ENCODE measurements at regions not wholly inside any gene's neighbourhood (a gene's known extent, or its start where the extent isn't known, plus 50 kb on each side); places are given as distances from the start of the nearest gene placed in this dataset.

DNA sequence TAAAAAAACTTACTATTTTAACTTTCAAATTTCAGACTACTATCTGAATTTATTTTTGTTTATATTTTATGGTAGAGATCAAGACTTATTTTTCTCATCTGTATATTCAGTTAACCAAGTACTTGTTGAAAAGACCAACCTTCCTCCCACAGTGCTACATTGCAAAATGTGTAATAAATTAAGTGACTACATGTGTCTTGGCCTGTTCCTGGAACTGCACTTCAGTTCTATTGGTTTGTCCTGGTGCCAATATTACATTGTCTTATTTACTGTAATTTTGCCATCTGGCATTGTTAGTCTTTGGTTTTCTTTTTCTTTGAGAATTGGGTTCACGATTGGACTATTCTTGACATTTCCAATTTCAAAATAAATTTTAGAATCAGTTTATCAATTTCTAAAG, 138.4 kb upstream of the KCNMB2 start:
- DNase-seq = no peak

DNA sequence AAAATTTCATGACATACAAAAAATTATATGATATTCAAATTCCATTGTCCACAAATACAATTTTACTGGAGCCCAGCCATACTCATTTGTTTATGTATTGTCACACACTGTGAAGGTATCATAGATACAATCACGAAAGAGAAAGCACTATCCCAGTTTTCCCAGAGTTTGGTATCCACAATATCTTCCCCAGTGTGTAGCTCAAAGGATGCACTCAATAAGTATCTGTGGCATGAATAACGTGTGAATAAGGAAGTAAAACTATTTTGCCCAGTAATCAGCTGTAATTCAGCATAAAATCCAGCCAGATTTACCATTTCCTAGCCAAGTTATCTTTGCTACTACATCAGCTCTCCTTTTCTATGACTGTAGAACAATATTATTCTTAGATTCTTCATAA, 131.3 kb upstream of the KCNMB2 start:
- no peak for DNase-seq

DNA sequence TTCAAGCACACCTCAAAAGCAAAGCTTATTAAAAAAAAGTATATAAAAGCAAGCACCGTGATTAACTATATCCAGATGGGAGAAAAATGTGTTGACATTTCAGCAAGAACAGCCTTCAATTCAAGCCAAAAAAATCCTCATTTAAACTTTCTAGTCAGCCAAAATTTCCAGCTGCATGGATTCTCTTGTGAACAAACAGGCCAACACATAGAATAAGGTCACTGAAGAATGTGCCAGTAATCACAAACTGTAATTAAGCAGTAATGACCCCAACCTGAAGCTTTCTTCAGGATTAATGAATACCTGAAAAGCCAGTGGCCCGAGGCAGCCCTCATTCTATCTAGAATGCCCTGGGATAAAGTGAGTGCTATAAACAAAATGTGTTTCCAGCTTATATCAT, 130.7 kb upstream of the KCNMB2 start:
- no peak for DNase-seq

DNA sequence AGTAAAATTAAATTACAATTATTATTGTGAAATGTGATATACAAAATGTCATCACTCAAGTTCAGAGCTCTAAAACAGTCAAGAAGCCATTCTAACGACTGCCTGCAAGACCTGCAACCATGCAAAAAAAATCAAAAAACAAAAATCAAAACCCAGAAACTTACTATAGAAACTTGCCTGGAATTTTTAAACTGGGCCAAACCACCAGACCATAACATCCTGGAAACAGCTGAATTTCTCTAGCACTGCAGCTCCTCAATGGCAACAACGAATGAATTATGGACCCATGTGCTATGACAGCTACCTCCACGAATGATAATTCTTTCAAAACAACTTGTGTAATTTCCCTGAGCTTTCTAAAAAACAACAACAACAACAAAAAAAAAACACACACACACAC, 130.0 kb upstream of the KCNMB2 start:
- DNase-seq = no peak

DNA sequence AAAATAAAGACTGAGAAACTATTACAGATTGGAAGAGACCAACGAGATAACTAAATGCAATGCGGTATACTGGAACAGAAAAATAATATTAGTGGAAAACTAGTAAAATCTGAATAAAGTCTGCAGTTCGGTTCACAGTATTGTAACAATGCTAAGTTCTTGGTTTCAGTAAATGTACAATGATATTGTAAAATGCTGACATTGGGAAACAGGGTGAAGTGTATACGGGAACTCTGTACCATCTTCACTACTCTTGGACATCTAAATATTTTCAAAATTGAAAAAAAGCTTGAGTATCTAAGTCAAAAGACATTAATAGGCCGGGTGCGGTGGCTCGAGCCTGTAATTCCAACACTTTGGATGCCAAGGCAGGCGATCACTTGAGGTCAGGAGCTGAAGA, 120.9 kb upstream of the KCNMB2 start:
- DNase-seq = no peak

DNA sequence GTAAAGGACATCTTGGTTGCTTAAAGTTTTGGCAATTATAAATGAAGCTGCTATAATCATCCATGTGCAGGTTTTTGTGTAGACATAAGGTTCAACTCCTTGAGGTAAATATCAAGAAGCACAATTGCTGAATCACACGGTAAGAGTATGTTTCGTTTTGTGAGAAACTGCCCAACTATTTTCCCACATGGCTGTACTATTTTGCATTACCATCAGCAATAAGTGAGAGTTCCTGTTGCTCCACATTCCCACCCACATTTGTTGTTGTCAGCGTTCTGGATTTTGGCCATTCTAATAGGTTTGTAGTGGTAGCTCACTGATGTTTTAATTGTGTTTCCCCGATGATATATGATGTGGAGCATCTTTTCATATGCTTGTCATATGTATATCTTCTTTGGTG, 118.5 kb upstream of the KCNMB2 start:
- no peak for DNase-seq

DNA sequence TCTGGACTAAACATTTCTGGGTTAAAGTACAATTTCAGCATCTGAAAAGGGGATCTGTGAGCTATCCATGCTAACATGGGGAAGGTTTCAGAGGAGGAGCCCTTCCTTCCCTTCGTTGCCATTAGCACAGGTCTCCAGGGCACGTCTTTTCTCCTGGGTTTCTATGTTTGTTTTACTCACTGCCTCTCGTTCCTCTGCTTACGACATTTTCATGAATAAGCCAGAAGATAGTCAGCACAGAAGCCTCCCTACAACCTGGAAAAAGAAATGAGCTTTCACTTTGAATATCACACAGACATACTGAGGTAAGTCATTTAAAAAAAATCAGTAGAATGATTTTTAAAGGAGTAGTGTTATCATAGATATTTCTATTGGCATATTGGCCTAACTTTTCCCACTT, 117.2 kb upstream of the KCNMB2 start:
- DNase-seq = no peak

DNA sequence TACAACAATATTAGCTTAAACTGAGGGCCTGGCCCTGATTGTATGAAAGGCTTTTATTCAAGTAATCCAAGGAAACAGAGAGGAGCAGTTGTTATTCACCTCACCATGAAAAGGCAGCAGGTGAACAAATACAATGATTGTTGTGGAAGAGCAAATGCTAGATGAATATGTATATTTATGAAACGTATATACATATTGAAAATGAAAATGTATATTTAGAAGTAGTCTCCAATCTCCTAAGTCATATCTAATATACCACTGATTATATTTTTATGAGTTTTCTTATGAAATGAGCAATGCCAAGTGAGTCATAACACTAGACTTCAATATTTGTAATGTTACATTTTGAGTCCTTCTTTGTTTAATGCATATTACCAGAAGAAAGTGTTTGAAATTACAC, 116.2 kb upstream of the KCNMB2 start:
- DNase-seq = no peak

DNA sequence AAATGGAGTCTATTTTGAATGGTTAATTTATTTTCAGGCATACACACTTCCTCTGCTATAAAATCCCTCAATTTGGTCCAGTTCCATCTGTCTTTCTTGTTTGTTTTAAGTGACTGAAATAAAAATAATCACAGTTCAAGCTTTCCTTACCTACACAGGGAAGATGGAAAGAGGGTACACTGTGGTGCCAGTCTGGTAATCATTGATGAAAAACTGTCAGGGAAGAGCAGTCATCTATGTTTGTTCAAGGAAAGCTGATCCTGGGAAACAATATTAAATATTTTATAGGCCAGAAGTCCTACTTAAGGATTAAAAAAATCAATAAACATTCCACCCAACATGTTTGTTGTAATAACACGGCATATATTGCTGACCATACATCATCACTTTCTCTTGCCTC, 115.2 kb upstream of the KCNMB2 start:
- no peak for DNase-seq

DNA sequence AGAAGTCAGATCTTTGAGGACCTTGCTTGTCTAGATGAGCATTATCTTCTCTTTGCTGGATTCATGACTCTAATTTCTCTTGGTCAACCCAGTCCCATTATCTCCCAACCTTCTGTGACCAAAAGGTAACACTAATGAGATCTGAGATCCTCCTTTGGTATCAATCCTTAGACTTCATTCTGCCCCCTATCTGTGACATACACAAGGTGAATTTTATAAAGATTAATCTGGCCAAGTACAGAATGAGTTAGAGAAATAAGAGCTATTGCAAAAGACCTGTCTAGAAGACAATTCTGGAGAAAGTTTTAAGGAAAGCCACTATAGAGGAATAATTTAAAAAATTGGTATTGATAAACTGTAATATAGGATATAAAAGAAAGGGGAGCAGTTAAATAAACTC, 113.8 kb upstream of the KCNMB2 start:
- no peak for DNase-seq

DNA sequence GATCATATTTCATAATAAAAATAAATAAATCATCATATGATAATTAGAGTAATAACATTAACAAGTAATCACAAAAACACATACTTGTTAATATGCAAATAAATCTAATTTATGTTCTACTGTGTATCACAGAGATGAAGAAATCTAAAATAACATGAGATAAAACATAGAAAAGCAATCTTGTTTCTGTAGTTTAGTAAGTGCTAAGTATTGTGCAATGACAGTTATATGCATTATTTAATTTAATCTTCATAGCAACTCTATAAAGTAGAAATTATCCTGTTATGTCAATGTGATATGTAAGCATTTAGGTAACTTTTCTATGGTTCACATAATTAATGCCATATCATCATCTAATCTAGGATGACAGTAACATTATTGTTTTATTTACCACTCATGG, 108.2 kb upstream of the KCNMB2 start:
- no peak for DNase-seq

DNA sequence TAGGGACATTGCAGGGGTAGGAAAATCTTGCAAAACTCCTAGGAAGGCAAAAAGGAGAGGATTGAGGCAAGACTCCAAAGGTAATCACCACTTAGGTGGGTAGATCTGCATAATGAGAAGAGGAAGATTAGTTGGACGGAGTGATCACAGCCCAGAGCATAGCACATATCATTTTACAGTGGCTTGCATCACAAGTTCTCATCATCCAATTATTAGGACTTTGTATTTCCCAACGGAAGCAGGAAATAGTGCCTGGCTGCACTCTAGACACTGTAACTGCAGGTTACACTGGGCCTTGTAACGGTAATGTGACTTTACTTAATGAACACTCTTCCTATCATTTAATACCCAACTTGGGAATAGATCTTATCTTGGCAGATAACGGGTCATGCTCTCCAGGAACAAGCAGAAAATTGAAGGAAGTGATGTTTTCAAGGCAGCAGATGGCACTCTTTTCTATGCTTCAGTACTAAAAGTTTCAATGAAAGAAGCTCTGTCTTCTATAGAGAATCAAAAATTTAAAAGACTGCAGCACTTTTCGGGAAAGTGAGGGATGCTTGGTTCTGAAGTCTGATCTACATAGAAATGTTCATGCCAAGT, 101.9 kb upstream of the KCNMB2 start:
- no peak for DNase-seq

DNA sequence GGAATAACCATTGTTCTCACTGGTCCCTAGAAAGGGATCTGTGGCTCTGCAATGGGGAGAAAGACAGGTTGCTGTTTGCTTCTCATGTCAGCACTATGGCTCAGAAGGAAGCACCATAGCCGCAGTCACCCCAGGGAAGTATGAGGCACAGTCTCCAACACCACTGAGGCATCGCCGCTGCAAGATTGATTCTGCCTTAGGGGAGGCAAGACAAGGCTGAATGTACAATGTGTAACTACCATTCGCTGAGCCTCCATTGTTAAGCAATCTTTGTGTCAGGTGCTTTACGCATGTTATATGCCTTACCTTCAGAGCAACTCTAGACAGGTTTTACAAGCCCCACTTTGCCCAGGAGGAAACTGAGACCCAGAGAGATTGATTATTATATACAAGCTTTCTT, 100.7 kb upstream of the KCNMB2 start:
- no peak for DNase-seq

DNA sequence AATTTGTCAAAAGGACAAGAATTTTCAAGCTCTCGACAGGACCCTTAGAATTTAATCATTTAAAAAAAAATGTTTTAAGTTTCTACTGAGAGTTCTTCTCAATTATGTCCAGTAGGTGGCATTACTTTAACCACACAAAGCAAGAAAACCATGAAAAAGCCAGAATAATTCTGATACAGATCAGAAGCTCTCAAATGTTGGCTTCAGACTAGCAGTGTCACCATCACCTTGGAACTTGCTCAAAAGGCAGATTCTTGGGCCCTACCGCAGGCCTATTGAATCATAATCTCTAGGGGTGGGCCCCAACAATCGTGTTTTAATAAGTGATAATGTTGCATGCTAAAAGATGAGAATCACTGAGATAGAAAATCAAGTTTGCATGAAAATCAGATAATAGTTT, 99.5 kb upstream of the KCNMB2 start:
- DNase-seq = no peak

DNA sequence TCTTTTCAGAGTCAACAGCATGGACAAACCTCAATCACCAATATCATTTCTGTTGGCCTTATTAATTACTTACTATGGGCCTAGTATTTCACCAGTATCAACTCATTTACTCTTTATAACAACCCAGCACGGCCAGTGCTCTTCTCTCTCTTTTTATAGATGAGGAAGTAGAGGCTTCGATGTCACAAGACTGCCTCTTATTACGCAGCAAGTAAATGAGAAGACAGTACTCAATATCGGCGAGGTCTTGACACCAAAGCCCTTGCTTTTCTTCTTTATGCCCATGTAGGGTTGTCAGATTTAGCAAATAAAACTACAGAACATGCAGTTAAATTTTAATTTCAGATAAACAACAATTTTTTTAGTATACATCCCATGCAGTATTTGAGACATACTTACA, 99.0 kb upstream of the KCNMB2 start:
- DNase-seq = no peak

DNA sequence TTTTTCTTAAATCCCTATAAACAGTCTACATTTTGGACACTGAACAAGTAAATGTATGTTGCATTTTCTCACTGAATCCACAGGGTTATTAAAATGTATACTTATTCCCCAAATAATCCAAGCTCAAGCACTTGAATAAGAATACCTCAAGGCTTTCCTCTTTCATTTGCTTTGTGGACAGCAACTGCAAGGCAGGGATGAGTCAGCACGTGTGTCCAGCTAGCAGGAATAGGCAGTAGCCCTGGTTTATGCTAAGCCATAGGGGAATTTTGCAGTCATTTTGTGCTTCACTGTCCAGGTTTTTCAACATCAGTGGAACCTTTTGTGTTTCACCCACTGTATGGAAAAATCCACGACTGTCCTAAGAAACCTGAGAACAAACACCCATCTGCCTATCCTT, 96.7 kb upstream of the KCNMB2 start:
- DNase-seq = no peak

DNA sequence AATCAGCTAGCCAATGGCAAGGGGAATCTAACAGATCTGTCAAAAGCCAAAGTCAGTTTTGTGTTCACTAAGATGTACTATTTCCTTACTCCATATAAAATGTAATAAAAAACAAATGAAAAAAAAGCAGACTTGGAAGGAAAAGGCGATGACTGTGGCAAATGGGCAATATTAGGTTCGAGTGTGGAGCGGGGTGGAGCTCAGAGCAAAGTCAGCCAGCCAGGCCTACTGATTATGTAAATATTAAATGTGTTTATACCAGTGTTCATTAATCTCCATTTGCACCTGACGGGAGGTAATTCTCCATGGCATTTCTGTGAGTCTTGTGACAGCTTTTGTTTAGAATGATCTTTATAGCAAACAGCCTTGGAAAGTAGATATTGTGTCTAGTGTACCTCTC, 96.2 kb upstream of the KCNMB2 start:
- no peak for DNase-seq

DNA sequence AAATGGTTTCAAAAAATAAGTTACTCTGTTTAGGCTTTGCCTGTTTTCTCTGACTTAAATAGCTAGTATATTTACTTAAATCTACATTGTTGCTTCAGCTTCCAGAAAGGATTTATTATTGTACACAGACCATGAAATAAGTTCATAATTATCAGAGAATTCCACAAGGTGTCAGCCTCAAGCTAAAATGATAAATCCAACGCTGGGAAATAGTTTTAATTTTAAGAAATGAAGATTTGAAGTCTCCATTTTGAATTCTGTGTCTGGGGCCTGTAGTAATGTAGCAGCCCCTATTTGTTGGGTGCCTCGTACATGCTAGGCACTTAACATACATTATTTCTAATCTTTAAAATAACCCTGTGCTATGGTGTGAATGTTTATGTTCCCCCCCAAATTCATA, 92.6 kb upstream of the KCNMB2 start:
- DNase-seq = no peak

DNA sequence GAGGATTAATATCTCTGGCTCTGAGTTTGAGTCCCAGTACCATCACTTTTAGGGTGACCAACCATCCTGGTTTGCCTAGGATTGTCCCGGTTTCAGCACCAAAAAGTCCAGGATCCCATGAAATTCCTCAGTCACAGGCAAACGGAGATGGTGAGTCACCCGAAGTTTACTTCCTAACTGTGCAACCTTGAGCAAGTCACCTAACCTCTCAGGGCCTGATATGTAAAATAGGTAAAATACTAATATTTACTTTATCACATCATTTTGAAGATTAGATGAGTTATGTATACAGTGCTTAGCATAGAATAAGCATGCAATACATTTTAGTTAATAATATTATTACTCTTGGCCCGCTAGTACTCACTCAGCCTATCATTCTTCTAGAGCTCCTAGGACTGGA, 91.1 kb upstream of the KCNMB2 start:
- no peak for DNase-seq

DNA sequence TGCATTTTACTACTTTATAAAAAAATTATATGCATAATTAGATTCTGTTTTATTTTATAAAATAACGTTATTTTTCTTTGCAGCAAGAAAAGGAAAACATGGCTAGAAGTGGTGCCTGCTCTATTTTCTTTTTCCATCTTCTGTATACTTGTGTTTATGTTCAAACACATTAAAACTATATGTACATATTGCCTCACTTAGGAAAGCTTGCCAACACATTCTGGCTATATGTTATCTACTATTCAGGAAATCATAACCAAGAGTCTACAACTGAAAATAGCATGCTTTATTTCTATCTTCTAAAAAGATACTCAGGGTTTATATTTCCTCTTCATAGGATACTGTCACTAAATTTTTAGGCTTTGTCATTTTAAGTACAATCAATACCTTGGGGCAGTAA, 90.2 kb upstream of the KCNMB2 start:
- DNase-seq = no peak

DNA sequence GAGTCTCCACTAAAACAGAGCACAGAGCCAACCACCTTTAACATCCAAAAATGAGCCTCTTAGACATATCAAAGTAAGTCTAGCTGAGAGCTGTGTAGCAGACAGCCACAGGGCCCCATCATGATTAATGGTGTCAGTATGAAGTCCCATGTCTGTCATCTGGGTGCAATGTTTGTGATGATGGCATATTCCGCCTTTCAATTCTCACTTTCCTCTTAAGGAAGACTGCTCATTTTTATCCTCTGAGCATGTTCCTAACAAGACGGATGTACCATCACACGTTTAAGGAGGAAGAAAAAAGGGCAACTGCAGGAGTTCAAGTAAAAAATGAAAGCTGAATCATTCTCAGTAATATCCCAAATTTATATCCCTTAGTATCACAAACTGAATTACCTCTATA, 85.8 kb upstream of the KCNMB2 start:
- no peak for DNase-seq

DNA sequence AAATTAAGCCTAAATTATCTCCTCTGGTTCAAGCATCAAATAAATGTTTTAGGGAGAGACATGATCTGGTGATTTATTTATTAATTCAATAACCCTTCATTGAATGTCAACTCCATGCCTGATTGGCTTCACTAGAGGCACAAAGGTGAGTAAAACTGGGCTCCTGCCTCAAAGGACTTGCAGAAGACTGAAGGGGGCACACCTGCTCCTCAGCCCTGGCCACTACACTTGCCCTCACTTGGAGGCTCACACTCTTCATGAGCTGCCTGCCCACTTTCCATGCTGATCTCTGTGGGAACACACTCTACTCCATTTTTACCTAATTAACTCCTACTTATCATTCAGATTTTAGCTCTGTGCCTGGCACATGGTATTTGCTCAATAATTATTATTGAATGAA, 84.4 kb upstream of the KCNMB2 start:
- DNase-seq = no peak

DNA sequence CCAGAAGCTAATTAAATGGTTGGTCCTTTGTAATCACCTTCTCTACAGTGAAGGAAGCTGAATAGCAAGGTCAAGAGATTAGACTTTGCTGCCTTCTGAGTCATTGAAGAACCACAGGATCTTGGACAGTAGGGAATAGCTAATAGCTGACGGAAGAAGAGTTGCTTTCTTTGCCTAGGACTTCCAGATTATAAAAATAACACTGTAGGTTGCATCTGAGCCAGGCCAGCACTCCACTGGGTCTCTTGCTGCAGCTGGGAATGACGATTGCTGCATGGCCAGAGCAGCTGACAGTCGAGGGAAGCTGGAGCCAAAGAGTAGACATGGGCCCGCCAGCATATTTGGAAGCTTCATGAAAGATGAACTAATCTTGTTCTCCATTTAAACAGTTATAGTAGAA, 81.5 kb upstream of the KCNMB2 start:
- no peak for DNase-seq

DNA sequence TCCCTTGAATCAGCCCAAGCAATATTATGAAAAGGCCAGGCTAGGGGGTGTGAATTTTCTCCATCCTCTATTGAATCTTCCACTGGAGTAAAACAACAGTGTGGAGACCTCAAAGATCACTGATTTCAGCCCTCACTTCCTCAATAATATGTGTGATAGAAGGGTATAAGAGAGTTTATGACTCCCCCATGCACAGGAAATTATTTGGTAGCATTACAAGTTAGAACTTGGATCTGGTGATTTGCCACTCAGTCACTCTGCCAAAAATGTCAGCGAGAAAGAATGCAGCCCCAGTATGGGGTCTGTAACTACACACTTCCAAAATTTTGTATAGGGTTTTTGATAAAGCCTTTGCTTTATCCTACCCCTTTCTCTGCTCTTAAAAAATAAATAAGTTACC, 81.0 kb upstream of the KCNMB2 start:
- no peak for DNase-seq

DNA sequence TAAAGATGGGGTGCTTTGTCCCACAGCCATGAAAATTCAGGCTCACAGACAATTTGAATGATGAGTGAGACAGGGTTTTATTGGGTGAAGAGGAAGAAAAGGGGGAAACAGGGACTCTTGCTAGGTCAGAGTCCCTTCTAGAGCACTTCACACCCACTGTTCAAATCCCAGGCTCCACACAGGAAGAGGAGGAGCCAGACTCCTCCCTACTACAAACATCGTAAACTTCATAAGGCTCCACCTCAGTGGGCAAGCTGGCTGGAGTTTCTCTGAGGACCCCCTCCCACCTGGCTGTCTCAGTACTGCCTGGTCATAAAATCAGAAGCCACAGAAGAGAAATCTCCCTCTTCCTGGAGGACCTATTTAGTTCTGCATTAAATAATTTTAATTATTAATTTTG, 80.3 kb upstream of the KCNMB2 start:
- DNase-seq = no peak

DNA sequence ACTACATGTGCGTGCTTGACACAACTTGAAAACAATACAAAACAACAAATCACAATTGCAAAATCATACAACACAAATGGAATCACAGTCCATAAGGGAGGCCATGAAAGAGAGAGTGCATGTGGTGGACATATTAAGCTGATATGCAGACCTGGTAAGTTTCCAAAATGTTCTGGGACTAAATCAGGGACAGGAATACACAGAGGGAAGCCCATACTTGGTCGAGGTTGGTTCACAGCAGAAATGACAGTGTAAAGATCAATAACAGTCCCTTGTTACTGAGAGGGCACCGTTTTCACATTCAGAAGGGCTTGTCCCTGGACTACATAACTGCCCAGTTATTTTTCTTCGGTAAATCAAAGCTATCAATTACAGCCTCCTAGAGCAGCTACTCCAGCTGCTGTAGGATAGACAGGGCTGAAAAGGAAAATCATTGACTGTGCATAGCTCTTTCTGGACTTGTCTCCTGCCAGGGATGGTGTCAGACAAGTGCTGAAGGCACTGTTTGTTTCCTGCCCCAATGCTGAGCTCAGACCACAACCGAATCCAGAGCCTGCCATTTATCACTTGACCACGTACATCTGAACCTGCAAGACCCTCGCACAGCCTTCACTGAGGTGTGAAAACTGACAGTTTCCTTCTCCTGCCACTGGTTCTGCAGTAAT, 79.5 kb upstream of the KCNMB2 start:
- DNase-seq = no peak

All from activated CD4-positive, alpha-beta T cell treated with anti-CD3 and anti-CD28 coated beads for 4 hours (primary cell).